GM12873 (cell line): ENCODE measurements at regions not wholly inside any gene's neighbourhood (a gene's known extent, or its start where the extent isn't known, plus 50 kb on each side); places are given as distances from the start of the nearest gene placed in this dataset.

Experiments used
- CTCF ChIP-seq: IDR thresholded peaks from 2 replicates; pipeline ENCODE4 v1.5.1; 2012; ENCODE audit warnings: low read depth, mild to moderate bottlenecking, moderate library complexity, low read length, control low read depth; ENCODE audit not compliant: insufficient read depth; ENCODE audit errors: missing control alignments

GRCh38 chr12:115619061-115619460, 658.4 kb downstream of the MED13L start:
- no peak for TF ChIP-seq CTCF

GRCh38 chr12:115618105-115618504, 659.4 kb downstream of the MED13L start:
- no peak for TF ChIP-seq CTCF

- no peak for TF ChIP-seq CTCF
Measured at GRCh38 chr12:115617391-115617790, 660.1 kb downstream of the MED13L start.

- TF ChIP-seq CTCF, result no peak
Measured at GRCh38 chr12:115611477-115611876, 666.0 kb downstream of the MED13L start.

DNA sequence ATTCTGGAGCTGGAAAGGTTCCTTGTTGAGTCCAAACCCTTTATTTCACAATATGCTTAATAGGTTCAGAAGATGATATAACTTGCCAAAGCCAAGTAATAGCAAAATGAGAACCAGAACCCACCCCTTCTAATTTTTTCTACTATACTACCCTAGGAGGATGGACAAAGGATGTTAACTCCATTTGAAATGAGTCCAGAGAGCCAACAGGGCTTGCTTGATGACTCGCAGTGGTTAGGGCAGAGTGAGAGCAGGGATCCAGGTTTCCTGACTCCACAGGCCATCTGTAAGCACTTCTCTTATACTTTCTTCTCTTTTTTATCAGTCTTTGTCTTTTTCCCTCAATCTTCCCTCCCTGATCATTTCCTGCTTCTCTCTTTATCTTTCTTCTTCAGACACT, 668.1 kb downstream of the MED13L start:
- TF ChIP-seq CTCF, result no peak

DNA sequence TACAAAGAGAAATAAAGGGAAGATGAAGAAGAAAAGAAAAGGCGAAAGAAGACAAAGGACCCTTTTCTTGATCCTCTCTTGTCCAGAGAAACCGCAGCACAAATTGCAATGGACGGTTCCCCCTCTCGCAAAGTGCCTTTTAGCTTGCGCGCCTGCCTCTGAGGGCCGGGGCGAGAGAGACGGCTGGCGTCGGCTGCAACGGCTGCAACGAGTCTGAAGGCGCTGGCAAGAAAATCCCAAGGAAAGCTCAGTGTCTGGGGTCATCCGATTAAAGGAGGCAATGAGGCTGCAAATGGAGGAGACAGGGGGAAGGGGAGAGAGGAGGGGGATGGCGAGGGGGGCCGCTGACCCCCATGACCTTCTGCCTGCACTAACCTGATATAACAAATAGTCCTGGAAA, 671.5 kb downstream of the MED13L start:
- TF ChIP-seq CTCF, result no peak

GRCh38 chr12:115598871-115599811, 678.4 kb downstream of the MED13L start:
- no peak for TF ChIP-seq CTCF
